ENCODE measurements at regions not wholly inside any gene's neighbourhood (a gene's known extent, or its start where the extent isn't known, plus 50 kb on each side); places are given as distances from the start of the nearest gene placed in this dataset.

DNA sequence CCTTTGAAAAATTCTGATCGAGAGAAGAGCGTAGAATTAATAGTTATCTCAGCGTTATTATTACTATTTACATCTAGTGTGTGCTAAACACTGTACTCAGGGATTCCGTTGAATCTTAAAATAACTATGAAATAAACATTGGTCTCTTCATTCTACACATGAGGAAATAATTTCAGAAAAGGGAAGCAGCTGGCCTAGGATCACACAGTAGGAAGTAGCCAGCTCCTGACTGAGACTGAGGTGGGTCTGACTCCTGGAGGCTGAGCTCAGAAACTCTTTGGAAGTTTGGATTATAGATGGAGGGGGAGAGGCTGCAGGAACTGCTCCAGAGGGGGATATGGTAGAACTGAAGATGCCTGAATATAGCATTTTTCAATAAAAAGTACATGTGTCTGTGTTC, 183.9 kb upstream of the WDR11 start:
- Histone ChIP-seq H3K27ac (no peak overlapping the region), H3K27me3 (replicated peaks) (no peaks in the 10 kb centered on the region), H3K4me3 (ENCODE audit: low read depth, low read length) (no peak overlapping the region), H3K36me3 (replicated peaks) (no peaks in the 10 kb centered on the region)
- no peak for DNase-seq
- in situ Hi-C loops (cut with HindIII; ENCODE audit: low pct_ligation_motif_present, low sequenced_read_pairs), result no loop called here
- TF ChIP-seq, protein P1, sequence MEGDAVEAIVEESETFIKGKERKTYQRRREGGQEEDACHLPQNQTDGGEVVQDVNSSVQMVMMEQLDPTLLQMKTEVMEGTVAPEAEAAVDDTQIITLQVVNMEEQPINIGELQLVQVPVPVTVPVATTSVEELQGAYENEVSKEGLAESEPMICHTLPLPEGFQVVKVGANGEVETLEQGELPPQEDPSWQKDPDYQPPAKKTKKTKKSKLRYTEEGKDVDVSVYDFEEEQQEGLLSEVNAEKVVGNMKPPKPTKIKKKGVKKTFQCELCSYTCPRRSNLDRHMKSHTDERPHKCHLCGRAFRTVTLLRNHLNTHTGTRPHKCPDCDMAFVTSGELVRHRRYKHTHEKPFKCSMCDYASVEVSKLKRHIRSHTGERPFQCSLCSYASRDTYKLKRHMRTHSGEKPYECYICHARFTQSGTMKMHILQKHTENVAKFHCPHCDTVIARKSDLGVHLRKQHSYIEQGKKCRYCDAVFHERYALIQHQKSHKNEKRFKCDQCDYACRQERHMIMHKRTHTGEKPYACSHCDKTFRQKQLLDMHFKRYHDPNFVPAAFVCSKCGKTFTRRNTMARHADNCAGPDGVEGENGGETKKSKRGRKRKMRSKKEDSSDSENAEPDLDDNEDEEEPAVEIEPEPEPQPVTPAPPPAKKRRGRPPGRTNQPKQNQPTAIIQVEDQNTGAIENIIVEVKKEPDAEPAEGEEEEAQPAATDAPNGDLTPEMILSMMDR (IDR thresholded peaks at IDR 0.05; ENCODE audit: low read depth, low read length, missing control alignments), result no peak

DNA sequence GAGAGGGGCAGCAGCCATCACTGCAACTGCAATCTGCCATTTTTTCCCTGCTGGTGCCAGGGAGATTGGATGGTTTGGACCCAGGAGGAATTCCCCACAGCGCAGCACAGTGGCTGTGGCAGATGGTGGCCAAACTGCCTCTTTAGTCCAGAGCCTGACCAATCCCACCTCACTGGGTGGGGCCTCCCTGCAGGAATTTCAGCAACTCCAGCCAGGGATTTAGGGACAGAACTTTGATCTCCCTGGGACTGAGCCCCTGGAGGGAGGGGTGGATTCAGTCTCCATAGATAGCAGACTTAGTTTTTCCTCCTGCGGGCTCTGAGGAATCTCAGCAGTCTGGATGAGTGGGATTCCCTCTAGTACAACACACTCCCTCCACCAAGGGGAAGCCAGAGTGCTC, 179.7 kb upstream of the WDR11 start:
- no peak for DNase-seq
- in situ Hi-C loops (cut with HindIII; ENCODE audit: low pct_ligation_motif_present, low sequenced_read_pairs), result no loop called here
- no peaks in the 10 kb centered on the region for H3K27me3 ChIP-seq (replicated peaks)
- H3K36me3 ChIP-seq (replicated peaks), result no peaks in the 10 kb centered on the region
- no peak overlapping the region for H3K4me3 ChIP-seq (ENCODE audit: low read depth, low read length)
- H3K27ac ChIP-seq, result no peak overlapping the region
- TF ChIP-seq, protein P1 (IDR thresholded peaks at IDR 0.05; ENCODE audit: low read depth, low read length, missing control alignments), result no peak

DNA sequence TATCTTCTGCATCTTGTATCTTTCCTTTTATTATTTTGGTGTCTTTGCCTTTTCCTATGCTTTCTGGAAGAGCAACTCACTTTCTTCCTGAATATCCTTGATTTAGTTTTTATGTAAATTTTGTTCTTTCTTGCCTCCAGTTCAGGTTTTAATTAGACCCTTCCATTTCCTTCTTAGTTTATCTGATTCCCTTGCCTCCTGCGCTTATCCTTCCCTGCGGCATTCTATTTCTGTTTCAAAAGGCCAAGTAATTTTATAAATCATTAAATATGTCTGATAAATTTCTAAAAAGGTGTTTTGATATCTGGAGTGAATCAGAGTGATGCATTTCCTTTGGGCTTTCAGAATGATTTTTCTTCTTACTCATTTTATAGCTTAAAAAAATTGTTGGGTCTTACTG, 167.7 kb upstream of the WDR11 start:
- H3K27ac ChIP-seq, result no peak overlapping the region

DNA sequence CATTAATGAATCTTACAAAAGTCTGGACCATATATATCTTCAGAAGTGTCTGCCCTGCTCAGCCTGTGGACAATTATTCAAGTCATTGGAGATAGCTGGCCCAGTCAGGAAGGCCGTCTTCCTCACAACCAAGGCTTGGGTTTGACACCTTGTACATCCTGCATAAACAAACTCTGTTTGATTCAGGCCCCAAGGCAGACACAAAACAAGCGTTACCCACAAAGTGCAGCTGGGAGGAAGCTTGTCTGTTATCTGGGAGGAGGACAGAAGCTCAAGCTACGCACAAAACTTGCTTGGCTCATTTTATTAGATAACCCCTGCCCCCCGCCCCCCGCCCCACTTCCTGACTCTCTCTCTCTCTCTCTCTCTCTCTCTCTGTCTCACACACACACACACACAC, 166.9 kb upstream of the WDR11 start:
- in situ Hi-C loops (cut with HindIII; ENCODE audit: low pct_ligation_motif_present, low sequenced_read_pairs), result no loop called here
- Histone ChIP-seq H3K27me3 (replicated peaks) (no peaks in the 10 kb centered on the region), H3K27ac (no peak overlapping the region), H3K4me3 (ENCODE audit: low read depth, low read length) (no peak overlapping the region), H3K36me3 (replicated peaks) (no peaks in the 10 kb centered on the region)
- DNase-seq, result no peak
- TF ChIP-seq, protein P1 (IDR thresholded peaks at IDR 0.05; ENCODE audit: low read depth, low read length, missing control alignments), result no peak

More for the DNA sequence above, 167.7 kb upstream of the WDR11 start:
- in situ Hi-C loops (cut with HindIII; ENCODE audit: low pct_ligation_motif_present, low sequenced_read_pairs), result no loop called here
- TF ChIP-seq, protein P1 (IDR thresholded peaks at IDR 0.05; ENCODE audit: low read depth, low read length, missing control alignments), result no peak
- no peaks in the 10 kb centered on the region for H3K27me3 ChIP-seq (replicated peaks)
- no peaks in the 10 kb centered on the region for H3K36me3 ChIP-seq (replicated peaks)
- H3K4me3 ChIP-seq (ENCODE audit: low read depth, low read length), result no peak overlapping the region
- DNase-seq, result no peak

DNA sequence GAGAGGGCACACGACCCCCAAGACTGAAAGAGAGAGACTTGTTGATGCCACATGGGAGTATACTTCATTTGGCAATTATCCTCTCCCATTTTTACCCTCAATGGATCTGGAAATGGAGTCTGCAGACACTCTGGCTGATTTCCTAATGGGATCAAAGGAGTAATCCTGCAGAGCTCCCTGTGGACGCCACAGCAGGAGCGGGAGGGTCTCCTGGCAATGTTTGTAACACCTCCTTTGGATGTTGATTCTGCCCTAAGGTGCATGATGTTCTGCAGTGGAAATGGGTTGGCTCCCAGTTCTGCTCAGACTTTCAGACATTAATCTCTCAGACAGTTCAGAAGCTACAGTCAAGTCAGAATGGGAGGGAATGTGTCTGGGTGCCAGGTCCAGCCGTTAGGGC, 166.0 kb upstream of the WDR11 start:
- H3K4me3 ChIP-seq (ENCODE audit: low read depth, low read length), result no peak overlapping the region
- in situ Hi-C loops (cut with HindIII; ENCODE audit: low pct_ligation_motif_present, low sequenced_read_pairs), result no loop called here
- TF ChIP-seq, protein P1 (IDR thresholded peaks at IDR 0.05; ENCODE audit: low read depth, low read length, missing control alignments), result no peak
- DNase-seq, result no peak
- H3K27ac ChIP-seq, result no peak overlapping the region
- H3K36me3 ChIP-seq (replicated peaks), result no peaks in the 10 kb centered on the region
- H3K27me3 ChIP-seq (replicated peaks), result no peaks in the 10 kb centered on the region

DNA sequence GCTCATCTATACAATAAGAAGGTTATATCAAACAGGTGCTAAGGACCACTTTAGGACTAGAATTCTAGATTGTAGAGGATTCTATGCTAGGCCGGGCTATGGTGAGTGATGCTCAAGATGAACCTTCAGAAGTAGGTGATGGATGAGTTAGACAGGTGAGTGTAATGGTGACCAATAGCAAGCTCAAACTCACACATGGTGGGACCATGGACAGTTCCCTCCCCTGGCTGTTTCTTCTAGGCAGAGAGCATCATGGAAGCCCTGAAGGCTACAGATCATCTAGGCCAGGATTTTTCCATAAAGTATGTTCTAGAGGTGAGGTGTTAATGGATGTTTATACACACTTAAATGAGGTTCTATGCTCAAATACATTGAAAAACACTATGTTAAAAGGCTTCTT, 162.2 kb upstream of the WDR11 start:
- TF ChIP-seq, protein P1 (IDR thresholded peaks at IDR 0.05; ENCODE audit: low read depth, low read length, missing control alignments), result no peak
- no peak overlapping the region for H3K4me3 ChIP-seq (ENCODE audit: low read depth, low read length)
- no peaks in the 10 kb centered on the region for H3K27me3 ChIP-seq (replicated peaks)
- in situ Hi-C loops (cut with HindIII; ENCODE audit: low pct_ligation_motif_present, low sequenced_read_pairs), result no loop called here
- H3K36me3 ChIP-seq (replicated peaks), result no peaks in the 10 kb centered on the region
- H3K27ac ChIP-seq, result no peak overlapping the region
- no peak for DNase-seq

Data from brain microvascular endothelial cell (primary cell).